ENCODE measurements at regions not wholly inside any gene's neighbourhood (a gene's known extent, or its start where the extent isn't known, plus 50 kb on each side); places are given as distances from the start of the nearest gene placed in this dataset.

DNA sequence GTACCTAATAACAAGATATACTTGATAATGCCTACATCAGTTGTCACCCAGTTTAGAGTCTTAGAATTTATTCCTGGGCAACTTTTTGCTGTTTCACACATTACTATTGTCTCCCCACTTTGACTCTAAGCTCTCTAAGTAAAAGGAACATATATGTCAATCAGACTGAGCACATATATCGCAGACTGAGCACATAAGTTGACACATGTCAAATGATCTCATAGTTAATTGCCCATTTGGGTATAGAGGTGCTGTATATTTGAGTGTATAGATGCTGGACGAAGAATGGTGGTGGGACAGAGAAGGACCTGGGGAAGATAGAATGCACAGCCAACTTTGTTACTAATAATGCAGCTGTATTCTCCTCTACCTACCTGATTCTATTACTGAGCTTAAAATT, 746.0 kb upstream of the CDH2 start:
- DNase-seq: no peak

DNA sequence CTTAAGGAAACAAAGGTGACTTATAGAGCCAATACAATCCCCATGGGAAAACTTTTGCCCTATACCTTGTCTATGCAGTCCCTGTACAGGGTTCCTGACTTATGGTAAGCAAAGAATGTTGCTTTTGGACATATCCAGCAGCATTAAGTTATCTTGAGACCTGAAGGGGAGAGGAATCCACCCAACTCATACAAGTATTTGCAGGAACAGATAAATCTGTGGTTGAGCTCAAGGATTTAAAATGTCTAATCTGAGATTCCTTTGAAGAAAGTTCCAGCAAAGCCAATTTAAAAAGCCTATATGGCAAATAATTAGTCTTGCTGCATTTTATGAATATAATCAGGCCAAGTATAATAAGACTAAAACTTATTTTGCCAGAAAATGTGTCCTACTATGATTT, 739.5 kb upstream of the CDH2 start:
- no peak for DNase-seq

DNA sequence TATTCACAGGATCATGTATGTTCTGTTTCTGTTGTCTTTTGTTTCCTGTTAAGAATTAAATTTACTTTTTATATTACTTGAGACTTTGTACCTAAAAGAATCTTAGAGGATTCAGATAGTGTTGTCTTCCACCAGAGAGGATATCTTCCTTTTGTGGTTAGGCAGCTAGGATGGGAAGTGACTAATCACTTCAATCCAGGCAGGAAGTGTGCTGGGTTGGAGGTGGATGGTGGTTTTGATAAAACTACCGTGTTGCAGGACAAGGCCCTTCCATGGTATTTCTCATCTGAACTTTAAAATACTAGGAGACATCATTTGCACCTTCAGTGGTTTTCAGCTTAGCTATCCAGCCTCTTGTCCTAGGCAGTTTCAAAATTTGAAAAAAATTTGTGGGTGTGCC, 728.6 kb upstream of the CDH2 start:
- no peak for DNase-seq

DNA sequence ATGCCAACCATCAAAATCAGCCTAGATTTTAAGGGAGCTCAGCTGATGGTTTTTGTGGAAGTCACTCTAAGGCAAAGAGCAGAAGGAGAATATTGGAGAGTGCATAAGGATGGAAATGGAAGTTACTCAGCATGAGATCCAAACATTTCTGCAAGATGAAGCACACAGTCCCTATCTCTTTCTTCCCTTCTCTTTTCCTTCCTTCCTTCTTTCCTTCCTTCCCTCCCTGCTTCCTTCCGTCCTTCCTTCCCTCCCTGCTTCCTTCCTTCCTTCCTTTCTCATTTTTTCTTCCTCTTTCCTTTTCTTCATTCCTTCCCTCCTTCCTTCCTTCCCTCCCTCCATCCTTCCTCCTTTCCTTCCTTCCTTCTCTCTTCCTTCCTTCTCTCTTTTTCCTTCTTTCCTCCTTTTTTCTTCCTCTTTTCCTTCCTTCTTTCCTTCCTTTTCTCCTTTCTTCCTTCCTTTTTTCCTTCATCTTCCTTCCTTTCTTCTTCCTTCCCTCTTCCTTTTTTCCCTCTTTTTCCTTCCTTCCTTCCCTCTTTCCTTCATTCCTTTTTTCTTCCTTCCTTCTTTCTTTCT, 727.9 kb upstream of the CDH2 start:
- DNase-seq: no peak

DNA sequence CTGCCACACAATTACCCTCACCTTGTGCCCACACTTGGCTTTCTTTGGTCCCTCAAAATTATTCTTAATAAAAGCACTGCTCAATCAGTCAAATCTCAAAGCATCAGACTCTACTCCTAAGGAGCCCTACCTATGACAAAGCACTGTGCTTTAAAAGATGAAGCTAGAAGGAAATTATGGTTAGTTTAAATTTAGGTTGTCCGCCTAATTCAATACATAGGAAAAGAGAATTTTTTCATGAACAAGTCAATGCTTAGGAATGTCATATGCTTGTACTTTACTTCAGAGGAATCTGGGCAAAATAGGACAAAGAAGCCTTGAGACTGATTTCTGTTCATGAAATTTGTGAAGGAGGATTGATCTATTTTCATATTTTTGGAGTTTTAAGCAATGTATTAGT, 726.4 kb upstream of the CDH2 start:
- no peak for DNase-seq

DNA sequence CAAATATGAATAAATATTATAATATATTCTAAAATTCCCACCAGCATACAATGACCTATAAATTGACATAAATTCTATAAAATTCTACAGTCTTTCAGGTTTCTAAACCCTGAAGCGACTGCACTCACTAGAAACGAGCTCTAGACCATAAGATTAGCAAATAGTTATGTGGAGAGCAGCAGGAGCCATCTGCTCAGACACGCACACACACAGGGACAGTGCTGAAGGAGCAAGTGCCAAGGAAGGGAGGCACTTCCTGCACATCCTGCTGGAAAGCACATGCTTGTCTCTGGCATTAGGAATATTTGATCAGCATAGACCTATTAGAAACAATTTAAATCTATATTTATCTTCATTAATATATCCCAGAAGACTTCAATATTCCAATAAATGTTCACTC, 713.9 kb upstream of the CDH2 start:
- no peak for DNase-seq

DNA sequence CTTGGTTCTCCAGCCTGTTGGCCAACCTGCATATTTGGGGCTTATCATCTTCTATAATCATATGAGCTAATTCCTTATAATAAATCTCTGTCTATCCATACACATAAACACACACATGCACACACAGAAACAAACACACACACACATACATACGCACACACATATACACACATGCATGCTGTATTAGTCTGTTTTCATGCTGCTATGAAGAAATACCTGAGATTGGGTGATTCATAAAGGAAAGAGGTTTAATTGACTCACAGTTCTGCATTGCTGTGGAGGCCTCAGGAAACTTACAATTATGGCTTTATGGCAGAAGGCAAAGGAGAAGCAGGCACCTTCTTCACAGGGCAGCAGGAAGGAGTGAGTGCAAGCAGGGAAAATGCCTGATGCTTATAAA, 707.4 kb upstream of the CDH2 start:
- DNase-seq: no peak

DNA sequence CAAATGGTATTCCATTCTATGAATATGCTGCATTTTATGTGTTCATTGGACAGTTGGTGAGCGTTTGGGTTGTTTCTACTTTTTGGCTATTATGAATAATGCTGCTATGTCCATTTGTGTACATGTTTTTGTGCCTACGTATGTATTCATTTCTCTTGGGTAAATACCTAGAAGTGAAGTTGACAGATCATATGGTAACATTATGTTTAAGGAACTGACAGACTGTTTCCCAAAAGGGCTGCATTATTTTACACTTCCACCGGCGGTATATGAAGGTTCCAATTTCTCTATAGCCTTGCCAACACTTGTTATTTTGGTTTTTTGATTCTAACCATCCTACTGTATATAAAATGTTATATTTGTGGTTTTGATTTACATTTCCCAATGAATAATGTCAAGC, 703.9 kb upstream of the CDH2 start:
- DNase-seq: no peak

DNA sequence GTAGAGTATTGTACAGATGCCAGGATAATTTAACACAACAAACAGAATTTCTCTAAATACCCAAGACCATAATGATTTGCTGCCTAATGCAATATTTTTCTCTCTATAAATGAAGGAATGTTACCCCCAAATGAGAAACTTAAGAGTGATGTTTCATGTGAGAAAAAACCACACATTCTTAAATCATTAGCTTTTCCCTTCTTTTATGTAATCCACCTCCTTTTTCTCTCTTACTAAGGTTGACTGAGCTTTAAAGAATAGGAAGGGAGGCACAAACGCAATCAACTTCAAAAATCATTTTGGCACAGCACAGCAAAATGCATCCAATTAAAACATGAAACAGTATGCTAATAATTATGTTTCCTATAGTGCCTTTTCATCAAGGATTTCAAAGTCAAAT, 698.1 kb upstream of the CDH2 start:
- DNase-seq: no peak

DNA sequence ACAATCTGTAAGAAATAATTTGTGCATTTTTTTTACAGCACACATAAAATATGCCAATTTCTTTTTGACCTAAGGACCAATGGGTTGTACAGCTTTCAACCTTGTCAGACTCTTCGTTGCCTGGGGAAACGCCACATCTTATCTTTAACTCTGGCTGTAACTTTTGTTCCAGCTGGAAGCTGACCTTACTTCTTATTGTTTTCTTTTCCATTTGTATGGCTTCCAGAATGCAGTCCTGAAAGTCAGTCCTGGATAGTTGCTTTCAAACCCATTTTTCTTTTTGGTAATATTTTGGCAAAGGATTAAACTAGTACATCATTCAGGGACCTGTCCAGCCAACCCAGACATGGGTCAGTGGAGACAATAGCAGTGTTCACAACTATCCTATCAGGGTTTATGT, 686.5 kb upstream of the CDH2 start:
- no peak for DNase-seq

DNA sequence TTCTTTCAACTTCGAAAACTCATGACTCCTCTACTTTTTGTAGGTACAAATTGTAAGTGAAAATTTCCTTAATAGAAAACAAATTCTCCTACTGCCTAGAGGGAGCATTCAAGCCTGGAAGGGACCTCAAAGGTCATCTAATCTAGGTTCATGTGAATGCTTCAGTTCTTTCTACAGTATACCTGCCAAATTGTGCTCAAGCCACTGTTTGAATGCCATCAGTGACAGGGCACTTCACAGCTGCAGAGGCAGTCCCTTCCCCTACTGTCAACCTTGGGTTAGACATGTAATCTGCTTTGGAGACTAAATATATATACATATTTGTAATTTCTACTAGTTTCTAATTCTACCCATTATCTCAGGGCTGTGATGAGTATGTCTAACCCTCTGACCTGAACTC, 681.3 kb upstream of the CDH2 start:
- DNase-seq: no peak

DNA sequence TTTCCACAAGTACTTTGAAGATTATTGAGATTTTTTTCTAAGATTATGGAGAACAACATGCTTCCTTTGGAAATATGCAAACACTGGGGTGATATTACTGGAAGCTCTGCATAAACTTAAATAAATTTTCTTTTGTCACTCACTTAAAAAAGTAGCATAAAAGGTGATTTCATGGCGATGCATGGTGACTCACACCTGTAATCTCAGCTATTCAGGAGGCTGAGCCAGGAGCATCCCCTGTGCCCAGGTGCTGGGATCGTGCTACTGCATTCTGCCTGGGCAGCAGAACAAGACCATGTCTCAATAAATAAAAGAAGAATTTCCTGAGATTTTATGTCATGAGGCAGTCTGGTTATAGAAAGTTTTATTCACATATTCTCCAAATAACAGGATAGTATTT, 679.1 kb upstream of the CDH2 start:
- DNase-seq: no peak

DNA sequence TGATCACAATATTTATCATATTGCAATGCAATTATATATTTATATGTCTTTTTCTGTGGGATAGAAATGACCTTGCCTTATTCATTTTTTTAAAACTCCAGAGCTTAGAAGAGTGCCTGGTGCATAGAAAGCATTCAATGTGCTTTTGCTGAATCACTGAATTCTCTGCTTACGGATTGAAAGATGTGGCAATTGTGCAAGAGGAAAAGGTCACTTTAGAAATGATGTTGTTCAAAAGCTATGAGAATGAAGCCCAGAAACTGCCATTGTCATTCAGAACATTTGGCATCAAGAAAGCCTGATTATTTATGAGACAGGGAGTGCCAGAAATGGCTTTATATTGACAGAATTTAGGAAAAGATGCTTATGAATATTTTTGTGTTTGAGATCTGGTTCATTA, 678.6 kb upstream of the CDH2 start:
- DNase-seq: no peak

DNA sequence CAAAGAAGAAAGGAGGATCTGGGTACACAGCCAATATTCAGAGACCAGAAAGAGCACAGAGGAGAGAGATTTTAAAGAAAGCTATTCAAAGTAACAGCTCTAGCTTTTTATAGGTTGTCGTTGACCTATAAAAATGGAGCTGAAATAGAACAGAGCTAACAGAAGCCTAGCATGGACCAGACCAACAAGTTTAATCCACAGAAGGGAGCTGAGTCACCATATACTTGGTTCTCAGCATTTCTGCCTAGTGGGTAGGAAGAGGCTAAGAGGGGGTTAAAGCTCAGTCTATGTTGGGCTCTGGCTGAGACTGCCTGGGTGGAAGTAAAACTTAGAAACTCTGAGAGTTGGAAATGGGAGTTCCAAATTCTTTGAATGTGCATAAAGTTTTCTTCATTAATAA, 678.0 kb upstream of the CDH2 start:
- no peak for DNase-seq

DNA sequence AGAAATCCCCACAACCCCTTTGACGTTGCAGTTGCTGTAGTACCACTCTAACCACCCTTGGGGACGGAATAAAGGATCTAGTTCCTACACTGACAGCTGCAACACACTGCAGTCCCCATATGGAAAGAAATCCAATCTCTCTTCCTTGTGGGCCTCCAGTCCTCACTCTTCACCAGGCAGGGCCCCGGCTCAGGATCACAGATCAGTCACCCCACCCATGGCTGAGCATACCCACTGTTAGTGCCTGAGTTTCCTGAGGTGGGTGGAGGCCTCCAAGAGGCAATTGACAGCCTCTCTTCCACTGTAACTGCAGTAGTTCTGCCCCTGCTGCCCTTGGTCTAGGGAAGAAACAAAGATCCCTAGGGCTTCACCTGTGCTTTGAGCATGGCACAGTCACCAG, 670.0 kb upstream of the CDH2 start:
- no peak for DNase-seq

DNA sequence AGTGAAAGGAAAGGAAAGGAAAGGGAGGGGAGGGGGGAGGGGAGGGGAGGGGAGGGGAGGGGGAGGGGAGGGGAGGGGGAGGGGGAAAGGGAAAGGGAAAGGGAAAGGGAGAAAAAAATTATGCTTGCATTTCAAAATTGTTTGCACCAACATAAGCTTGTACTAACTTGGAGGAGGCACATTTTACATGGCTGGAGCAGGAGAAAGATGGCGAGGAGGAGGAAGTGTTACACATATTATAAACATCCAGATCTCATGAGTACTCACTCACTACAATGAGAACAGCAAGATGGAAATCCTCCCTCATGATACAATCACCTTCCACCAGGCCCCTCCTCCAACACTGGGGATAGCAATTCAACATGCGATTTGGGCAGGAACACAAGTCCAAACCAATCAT, 660.2 kb upstream of the CDH2 start:
- no peak for DNase-seq

DNA sequence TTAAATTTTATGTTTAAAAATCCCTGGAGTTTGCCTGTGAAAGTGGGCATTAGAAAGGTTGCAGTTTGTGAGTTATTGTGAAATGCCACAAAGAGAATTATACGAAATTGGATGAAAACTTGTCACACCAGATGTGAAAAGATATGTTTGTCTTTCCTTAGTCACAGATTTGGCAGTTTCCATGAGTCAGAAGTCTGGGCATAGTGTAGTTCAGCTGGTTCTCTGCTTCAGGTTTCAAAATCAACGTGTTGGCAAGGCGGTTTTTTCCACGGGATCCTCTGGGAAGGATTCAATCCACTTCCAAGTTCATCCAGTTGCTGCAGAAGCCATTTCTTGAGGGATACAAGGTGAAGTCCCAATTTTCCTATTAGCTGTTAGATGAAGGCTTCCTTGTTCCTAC, 658.0 kb upstream of the CDH2 start:
- DNase-seq: no peak

DNA sequence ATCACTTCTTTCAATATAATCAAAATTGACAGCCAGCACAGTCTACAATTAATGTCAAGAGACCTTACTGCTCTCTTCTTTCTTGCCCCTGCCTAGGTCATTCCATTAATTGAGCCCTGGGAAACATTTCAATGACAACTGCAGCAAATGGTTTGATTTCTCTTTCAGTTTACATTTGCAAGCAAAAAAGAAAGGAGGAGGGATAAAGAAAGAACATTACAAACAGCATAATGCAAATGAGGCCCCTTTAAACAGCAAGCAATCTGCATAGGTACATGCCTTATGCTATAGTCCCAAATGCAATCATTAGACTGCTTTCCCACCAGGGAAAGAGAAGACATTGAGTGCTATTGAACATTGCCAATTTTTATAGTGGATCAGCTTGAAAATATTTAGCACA, 655.0 kb upstream of the CDH2 start:
- no peak for DNase-seq

DNA sequence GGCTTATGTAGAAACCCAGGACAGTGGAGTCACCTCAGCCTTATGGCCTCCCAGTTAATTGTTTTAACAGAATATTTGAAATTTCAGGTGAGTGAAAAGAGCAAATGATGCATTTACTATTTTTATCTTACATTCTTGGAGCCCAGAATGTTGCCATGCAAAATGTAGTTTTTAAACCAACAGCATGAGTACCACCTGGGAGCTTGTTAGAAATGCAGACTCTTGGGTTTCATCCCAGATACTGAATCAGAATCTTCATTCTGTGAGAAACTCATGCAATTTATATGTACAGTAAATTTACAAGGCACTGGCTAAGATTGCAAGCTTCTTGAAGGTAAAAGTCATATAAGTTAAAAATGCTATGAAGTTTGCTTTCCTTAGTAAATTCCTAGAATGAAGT, 654.5 kb upstream of the CDH2 start:
- no peak for DNase-seq

DNA sequence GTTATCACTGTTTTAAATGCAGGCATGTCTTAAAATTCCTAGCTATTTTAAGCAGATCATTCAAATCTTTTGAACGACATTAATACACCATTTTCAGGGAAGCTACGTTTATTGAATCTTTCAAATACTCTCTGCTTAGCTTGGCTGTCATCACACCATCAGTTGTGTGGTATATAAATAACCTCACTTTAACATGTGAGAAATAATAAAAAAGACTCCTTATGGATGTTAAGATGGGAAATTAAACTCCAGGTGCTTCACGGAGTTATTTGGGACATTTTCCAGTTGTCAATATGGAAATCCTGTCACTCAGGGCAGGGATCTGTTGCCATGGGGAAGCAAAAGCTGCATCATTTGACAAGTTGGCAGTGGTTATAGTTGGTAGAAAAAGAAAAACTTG, 649.2 kb upstream of the CDH2 start:
- no peak for DNase-seq

DNA sequence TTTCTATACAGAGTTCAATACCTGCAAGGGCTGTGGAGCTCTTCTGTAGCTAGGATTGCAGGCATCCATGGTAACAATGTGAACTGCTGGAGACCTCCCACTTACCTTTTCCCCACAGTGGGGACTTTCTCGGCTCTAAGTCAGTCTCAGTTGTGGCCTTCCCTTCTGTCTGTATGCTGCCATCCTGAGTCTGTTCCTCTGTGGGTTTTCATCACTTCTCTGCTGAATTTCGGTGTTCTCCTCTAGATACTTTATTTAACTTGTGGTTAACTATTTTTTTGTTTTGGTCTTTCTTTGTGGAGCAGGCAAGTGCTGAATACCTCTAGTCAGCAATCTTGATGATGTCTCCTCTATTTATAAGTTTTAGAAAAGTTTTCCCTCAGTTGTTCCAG, 647.2 kb upstream of the CDH2 start:
- DNase-seq: no peak

DNA sequence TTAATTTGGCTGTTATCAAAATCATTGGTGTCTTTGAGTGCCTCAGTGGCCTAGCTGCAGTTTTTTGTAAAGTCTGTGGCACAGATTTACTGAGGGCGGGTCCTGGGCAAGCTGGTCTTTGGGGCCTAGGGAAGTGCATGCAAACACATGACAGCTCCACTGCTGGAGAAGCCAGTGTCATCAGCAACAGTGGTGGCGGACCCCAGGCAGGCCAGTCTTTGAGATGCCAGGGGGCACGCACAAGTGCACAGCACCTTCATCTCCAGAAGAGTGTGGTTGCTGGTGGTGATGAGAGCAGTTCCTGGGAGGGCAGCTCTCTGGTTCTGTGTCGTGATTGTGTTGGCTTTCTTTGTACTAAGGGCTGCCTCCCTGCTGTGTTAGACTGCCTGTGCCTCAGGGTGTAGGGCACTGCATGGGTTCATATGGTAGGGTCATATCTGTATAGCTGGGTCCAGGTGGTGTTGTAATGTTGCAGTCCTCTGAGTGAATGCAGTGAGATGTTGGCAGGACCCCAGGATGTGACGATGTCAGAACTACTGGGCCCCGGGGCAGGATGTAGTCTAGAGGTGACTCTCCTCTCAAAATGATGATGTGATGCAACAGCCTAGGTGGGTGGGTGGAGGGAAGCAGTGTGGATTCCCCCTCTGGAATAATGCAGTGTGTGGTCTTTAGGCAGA, 646.7 kb upstream of the CDH2 start:
- no peak for DNase-seq

DNA sequence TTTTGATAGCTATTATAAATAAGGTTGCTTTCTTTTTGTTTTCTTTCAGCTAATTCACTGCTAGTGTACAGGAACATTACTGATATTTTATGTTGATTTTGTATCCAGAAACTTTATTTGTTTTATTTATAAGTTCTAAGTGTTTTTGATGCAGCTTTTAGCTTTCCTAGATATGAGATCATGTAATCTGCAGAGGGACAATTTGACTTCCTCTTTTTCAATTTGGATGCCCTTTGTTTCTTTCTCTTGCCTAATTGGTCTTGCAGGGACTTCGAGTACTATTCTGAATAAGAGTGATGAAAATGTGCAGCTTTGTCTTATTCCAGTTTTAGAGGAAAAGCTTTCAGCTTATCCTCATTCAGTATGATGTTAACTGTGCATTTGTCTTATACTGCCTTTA, 643.4 kb upstream of the CDH2 start:
- DNase-seq: no peak

DNA sequence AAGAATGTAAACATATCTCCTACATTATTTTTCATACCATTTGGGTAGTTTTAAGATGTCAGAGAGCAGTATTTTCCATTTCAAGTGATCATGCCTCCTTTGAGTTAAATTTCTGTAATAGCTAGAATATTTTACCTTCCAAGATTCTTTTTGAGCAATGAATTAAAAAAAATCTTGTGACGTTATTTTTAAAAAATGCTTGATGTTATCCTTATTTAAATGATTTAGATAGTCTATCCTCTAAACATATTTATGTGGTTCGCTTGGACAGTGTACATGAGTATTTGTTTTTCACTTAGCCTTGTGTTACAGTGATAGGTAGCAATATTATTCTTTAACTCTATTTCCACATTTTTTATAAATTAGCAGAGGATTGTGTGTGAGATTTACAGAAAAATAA, 639.2 kb upstream of the CDH2 start:
- DNase-seq: no peak

DNA sequence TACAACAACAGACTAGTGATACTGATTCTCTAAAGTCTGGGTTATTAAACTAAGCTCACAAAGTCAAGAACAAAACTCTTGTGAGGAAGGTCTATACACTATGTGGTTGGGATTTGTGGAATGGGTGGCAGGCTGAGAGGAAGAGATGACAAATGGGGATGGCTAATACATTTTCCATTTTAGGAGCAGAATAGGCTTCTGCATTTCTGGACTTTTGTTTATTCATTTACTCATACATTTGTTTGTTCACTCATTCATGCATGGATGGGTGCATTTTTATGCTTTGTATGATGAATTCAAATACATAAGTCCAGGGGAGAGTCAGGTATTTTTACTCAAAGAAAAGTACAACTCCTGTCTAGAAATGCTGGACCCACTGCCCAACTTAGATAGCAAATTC, 637.4 kb upstream of the CDH2 start:
- DNase-seq: no peak

DNA sequence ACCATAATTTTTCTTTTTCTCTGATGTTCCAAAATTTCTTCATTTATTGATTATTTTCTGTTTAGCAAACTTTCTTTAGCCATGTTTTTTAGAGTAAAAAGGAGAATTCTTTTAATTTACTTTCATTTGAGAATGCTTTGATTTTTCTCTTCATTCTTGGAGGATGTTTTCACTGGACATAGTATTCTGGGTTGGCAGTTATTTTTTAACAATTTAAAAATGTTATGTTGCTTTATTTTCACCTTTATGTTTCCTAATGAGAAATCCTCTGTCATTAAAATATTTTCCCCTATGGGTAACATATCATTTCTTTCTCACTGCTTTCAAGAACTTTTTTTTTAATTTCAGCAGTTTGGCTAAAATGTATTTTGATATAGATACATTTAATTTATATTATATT, 631.4 kb upstream of the CDH2 start:
- DNase-seq: no peak

All from T-helper 2 cell (primary cell).